Astrocyte (in vitro differentiated cells and primary cell): ENCODE measurements at regions not wholly inside any gene's neighbourhood (a gene's known extent, or its start where the extent isn't known, plus 50 kb on each side); places are given as distances from the start of the nearest gene placed in this dataset.

ENCODE experiments used
- EZH2 ChIP-seq: IDR thresholded peaks from 2 replicates; pipeline ENCODE4 v1.6.1; 2012; ENCODE audit warnings: mild to moderate bottlenecking, low read length, inconsistent platforms; ENCODE audit not compliant: insufficient read depth
- TF ChIP-seq, protein P1 (sequence below): IDR thresholded peaks from 2 replicates; pipeline ENCODE4 v1.5.1; 2011; ENCODE audit warnings: low read depth, mild to moderate bottlenecking, inconsistent platforms, low read length, moderate library complexity; ENCODE audit not compliant: insufficient read depth

GRCh38 chr1:115218699-115219098 is 119.3 kb downstream of the NGF start:
- TF ChIP-seq, protein P1, sequence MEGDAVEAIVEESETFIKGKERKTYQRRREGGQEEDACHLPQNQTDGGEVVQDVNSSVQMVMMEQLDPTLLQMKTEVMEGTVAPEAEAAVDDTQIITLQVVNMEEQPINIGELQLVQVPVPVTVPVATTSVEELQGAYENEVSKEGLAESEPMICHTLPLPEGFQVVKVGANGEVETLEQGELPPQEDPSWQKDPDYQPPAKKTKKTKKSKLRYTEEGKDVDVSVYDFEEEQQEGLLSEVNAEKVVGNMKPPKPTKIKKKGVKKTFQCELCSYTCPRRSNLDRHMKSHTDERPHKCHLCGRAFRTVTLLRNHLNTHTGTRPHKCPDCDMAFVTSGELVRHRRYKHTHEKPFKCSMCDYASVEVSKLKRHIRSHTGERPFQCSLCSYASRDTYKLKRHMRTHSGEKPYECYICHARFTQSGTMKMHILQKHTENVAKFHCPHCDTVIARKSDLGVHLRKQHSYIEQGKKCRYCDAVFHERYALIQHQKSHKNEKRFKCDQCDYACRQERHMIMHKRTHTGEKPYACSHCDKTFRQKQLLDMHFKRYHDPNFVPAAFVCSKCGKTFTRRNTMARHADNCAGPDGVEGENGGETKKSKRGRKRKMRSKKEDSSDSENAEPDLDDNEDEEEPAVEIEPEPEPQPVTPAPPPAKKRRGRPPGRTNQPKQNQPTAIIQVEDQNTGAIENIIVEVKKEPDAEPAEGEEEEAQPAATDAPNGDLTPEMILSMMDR: no peak
- TF ChIP-seq EZH2: no peak
